IMR-90 (cell line): ENCODE measurements at regions not wholly inside any gene's neighbourhood (a gene's known extent, or its start where the extent isn't known, plus 50 kb on each side); places are given as distances from the start of the nearest gene placed in this dataset.

Experiments used
- ATAC-seq: fragments of 200-7000 bp; cut with Tn5 transposase; 2 replicates; pipeline ENCODE4 v1.9.1; 2020; ENCODE audit warnings: low read depth, mild to moderate bottlenecking, moderate library complexity
- BruUV-seq: library from RNA; stranded (reverse); fragments of 400-500 nt; replicated peaks from 2 replicates; lab custom pipeline; 2021; lab: Mats Ljungman, UMichigan
- CTCF ChIA-PET: fragments of 300-600 bp; formaldehyde crosslinking; extraction: SDS; loops from one replicate; lab custom pipeline; 2021; ENCODE audit warnings: antibody characterized with exemption; lab: Yijun Ruan, JAX
- POLR2A ChIA-PET: fragments of 300-600 bp; sonication (Branson Sonifier 250); formaldehyde crosslinking; loops from one replicate; lab custom pipeline; 2022; ENCODE audit warnings: antibody characterized with exemption; ENCODE audit not compliant: unreplicated experiment; lab: Charles Lee
- DNase-seq: peaks from one replicate; pipeline ENCODE4 v3.0.0; 2013
- H2AFZ ChIP-seq: replicated peaks from 2 replicates; pipeline ENCODE3; 2013; ENCODE audit warnings: low read length, mild to moderate bottlenecking; ENCODE audit not compliant: poor library complexity
- H2AK5ac ChIP-seq: 2 replicates; pipeline ENCODE4 v1.6.1; 2013; ENCODE audit warnings: low read depth, low read length, inconsistent platforms
- H2AK9ac ChIP-seq: replicated peaks from 2 replicates; pipeline ENCODE3; 2013; ENCODE audit warnings: mild to moderate bottlenecking, low read depth, low read length, moderate library complexity; ENCODE audit not compliant: poor library complexity
- H2BK120ac ChIP-seq: 2 replicates; pipeline ENCODE4 v1.6.1; 2013; ENCODE audit warnings: low read depth, low read length, inconsistent platforms
- H2BK15ac ChIP-seq: 3 replicates; pipeline ENCODE4 v1.6.1; 2013; ENCODE audit warnings: low read depth, low read length, inconsistent platforms
- H2BK20ac ChIP-seq: 2 replicates; pipeline ENCODE4 v1.6.1; 2013; ENCODE audit warnings: low read depth, mild to moderate bottlenecking, inconsistent platforms, low read length, moderate library complexity
- H2BK5ac ChIP-seq: 2 replicates; pipeline ENCODE4 v1.6.1; 2013; ENCODE audit warnings: mild to moderate bottlenecking, low read depth, low read length, inconsistent platforms; ENCODE audit not compliant: poor library complexity, severe bottlenecking
- H3K14ac ChIP-seq: replicated peaks from 2 replicates; pipeline ENCODE4 v1.6.1; 2013; ENCODE audit warnings: low read depth, low read length, inconsistent platforms
- H3K18ac ChIP-seq: 2 replicates; pipeline ENCODE4 v1.6.1; 2013; ENCODE audit warnings: low read depth, low read length, control low read depth
- H3K23ac ChIP-seq: 2 replicates; pipeline ENCODE4 v1.6.1; 2013; ENCODE audit warnings: low read depth, low read length, inconsistent platforms
- H3K27ac ChIP-seq: 2 replicates; pipeline ENCODE4 v1.5.1; 2013; ENCODE audit warnings: mild to moderate bottlenecking, control low read depth, low read length; ENCODE audit not compliant: insufficient read depth
- H3K27me3 ChIP-seq: 2 replicates; pipeline ENCODE4 v1.6.1; 2013; ENCODE audit warnings: low read length; ENCODE audit not compliant: control insufficient read depth, insufficient read depth
- H3K36me3 ChIP-seq: 2 replicates; pipeline ENCODE4 v1.6.1; 2013; ENCODE audit warnings: low read length, mixed read lengths; ENCODE audit not compliant: control insufficient read depth, insufficient read depth
- H3K4ac ChIP-seq: 2 replicates; pipeline ENCODE4 v1.6.1; 2013; ENCODE audit warnings: low read depth, low read length, inconsistent platforms
- H3K4me1 ChIP-seq: 2 replicates; pipeline ENCODE4 v1.6.1; 2013; ENCODE audit warnings: low read length, mixed read lengths; ENCODE audit not compliant: control insufficient read depth, insufficient read depth
- H3K4me2 ChIP-seq: 2 replicates; pipeline ENCODE4 v1.6.1; 2013; ENCODE audit warnings: low read depth, mild to moderate bottlenecking, control low read depth, low read length, moderate library complexity
- H3K4me3 ChIP-seq: 2 replicates; pipeline ENCODE4 v1.5.1; 2013; ENCODE audit warnings: low read depth, mild to moderate bottlenecking, control low read depth, low read length, moderate library complexity; ENCODE audit not compliant: insufficient read depth
- H3K56ac ChIP-seq: 2 replicates; pipeline ENCODE4 v1.6.1; 2013; ENCODE audit warnings: low read length, inconsistent platforms; ENCODE audit not compliant: insufficient read depth; ENCODE audit errors: extremely low read depth
- H3K79me1 ChIP-seq, 2 experiments: 2 replicates each; pipeline ENCODE4 v1.6.1; 2013; ENCODE audit warnings: low read length in 2 of 2, inconsistent platforms in 1 of 2, low read depth in 1 of 2
- H3K9ac ChIP-seq: 2 replicates; pipeline ENCODE4 v1.6.1; 2013; ENCODE audit warnings: low read depth, low read length, control low read depth
- H3K9me1 ChIP-seq: 2 replicates; pipeline ENCODE4 v1.6.1; 2013; ENCODE audit warnings: low read length, inconsistent platforms; ENCODE audit not compliant: insufficient read depth
- H3K9me3 ChIP-seq: 2 replicates; pipeline ENCODE4 v1.6.1; 2013; ENCODE audit warnings: low read length; ENCODE audit not compliant: control insufficient read depth, insufficient read depth
- H4K20me1 ChIP-seq: 2 replicates; pipeline ENCODE4 v1.6.1; 2013; ENCODE audit warnings: low read length, inconsistent platforms; ENCODE audit not compliant: insufficient read depth
- H4K5ac ChIP-seq: 2 replicates; pipeline ENCODE4 v1.6.1; 2013; ENCODE audit warnings: mild to moderate bottlenecking, low read depth, low read length, control low read depth
- H4K8ac ChIP-seq, 2 experiments: 2 replicates each; pipeline ENCODE4 v1.6.1; 2013; ENCODE audit warnings: low read depth in 2 of 2, low read length in 2 of 2, control low read depth in 1 of 2, inconsistent platforms in 1 of 2
- H4K91ac ChIP-seq: 2 replicates; pipeline ENCODE4 v1.6.1; 2013; ENCODE audit warnings: low read depth, low read length, inconsistent platforms; ENCODE audit not compliant: insufficient read depth
- CHD1 ChIP-seq: IDR thresholded peaks from 2 replicates; pipeline ENCODE4 v1.6.1; 2012; ENCODE audit warnings: low read depth, low read length, improper control_type of control experiment
- MXI1 ChIP-seq: IDR thresholded peaks from 2 replicates; pipeline ENCODE4 v1.6.1; 2012; ENCODE audit warnings: low read depth, mild to moderate bottlenecking, low read length, moderate library complexity, borderline replicate concordance
- RFX5 ChIP-seq: IDR thresholded peaks from 2 replicates; pipeline ENCODE4 v1.8.0; 2012; ENCODE audit warnings: low read depth, mild to moderate bottlenecking, low read length, moderate library complexity
- SMC3 ChIP-seq: fragments of 150-350 bp; IDR thresholded peaks from 2 replicates; pipeline ENCODE4 v1.6.1; 2016; ENCODE audit warnings: low read depth, mild to moderate bottlenecking, antibody characterized with exemption, low read length, moderate library complexity
- WGBS, 2 experiments: methylation state at CpG; one replicate each; pipeline versions ENCODE4 v1.1.5 to v1.1.7; 2013; ENCODE audit warnings: missing lambda C conversion rate in 2 of 2; ENCODE audit not compliant: insufficient read length in 1 of 2; ENCODE audit errors: extremely low coverage in 2 of 2; 5-methylcytosine and 5-hydroxymethylcytosine counted together
- dilution Hi-C: fragments of 300-500 bp; cut with HindIII; formaldehyde crosslinking; loops from one replicate; pipeline ENCODE4 v1.14.3; 2018; ENCODE audit warnings: low sequenced_read_pairs; ENCODE audit not compliant: unreplicated experiment
- in situ Hi-C: fragments of 300-500 bp; cut with MboI; formaldehyde crosslinking; loops from 3 replicates; pipeline ENCODE4 v1.14.3; 2019; ENCODE audit warnings: low sequenced_read_pairs, inconsistent platforms, mixed read lengths
- intact Hi-C: fragments of 100-400 bp; cut with micrococcal nuclease; formaldehyde crosslinking; loops from 2 replicates; pipeline ENCODE4 v1.10.0; 2022
- TF ChIP-seq, protein P1 (sequence below): fragments of 150-350 bp; IDR thresholded peaks from 2 replicates; pipeline ENCODE4 v1.6.1; 2017; ENCODE audit warnings: mild to moderate bottlenecking, antibody characterized with exemption, low read length, low read depth
- TF ChIP-seq, protein P2 (sequence below): fragments of 150-350 bp; IDR thresholded peaks from 2 replicates; pipeline ENCODE4 v1.6.1; 2016; ENCODE audit warnings: low read depth, mild to moderate bottlenecking, low read length, moderate library complexity, borderline replicate concordance

DNA sequence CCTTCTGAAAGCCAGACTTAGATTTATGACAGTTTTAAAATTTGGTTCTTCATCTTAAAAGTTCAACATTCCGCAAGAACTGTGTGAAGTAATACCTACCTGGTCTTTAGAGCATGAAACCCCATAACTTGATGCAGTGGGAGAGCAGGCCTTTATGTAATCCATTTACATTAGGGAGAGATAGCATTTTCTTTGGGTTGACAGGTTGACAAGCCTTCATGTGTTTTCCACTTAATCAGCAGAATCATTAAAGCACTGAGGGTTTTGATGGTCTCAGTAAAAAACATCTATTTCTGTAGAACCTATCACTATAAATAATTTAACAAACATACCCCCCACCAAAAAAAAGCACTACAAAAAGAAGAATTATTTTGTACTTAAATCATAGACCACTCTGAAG, 121.6 kb upstream of the KIF2A start:
- ATAC-seq: no peak
- no peaks in the 10 kb centered on the region for H3K36me3 ChIP-seq
- POLR2A ChIA-PET: no interaction called here
- no peak overlapping the region for H4K5ac ChIP-seq
- no peak overlapping the region for H3K4me3 ChIP-seq
- H3K23ac ChIP-seq: no peak overlapping the region
- dilution Hi-C loops: no loop called here
- H3K18ac ChIP-seq: no peak overlapping the region
- H4K8ac ChIP-seq: no peak overlapping the region
- no peak overlapping the region for H2BK5ac ChIP-seq
- no peak for DNase-seq
- no peaks in the 10 kb centered on the region for H4K20me1 ChIP-seq
- no peaks in the 10 kb centered on the region for H3K9me3 ChIP-seq
- H4K91ac ChIP-seq: no peak overlapping the region
- CTCF ChIA-PET: no interaction called here
- no peak overlapping the region for H3K4me2 ChIP-seq
- H3K9me1 ChIP-seq: no peaks in the 10 kb centered on the region
- intact Hi-C loops: no loop called here
- BruUV-seq: no TSS peak
- no peak overlapping the region for H3K9ac ChIP-seq
- no peaks in the 10 kb centered on the region for H3K27me3 ChIP-seq
- H3K56ac ChIP-seq: no peak overlapping the region
- in situ Hi-C loops: no loop called here
- no peak overlapping the region for H2AFZ ChIP-seq
- no peak overlapping the region for H3K4ac ChIP-seq
- no peak overlapping the region for H2BK15ac ChIP-seq
- no peak overlapping the region for H2BK20ac ChIP-seq
- TF ChIP-seq SMC3 (no peak), MXI1 (no peak), CHD1 (no peak), RFX5 (no peak)
- TF ChIP-seq, protein P1, sequence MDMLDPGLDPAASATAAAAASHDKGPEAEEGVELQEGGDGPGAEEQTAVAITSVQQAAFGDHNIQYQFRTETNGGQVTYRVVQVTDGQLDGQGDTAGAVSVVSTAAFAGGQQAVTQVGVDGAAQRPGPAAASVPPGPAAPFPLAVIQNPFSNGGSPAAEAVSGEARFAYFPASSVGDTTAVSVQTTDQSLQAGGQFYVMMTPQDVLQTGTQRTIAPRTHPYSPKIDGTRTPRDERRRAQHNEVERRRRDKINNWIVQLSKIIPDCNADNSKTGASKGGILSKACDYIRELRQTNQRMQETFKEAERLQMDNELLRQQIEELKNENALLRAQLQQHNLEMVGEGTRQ: no peak
- TF ChIP-seq, protein P2, sequence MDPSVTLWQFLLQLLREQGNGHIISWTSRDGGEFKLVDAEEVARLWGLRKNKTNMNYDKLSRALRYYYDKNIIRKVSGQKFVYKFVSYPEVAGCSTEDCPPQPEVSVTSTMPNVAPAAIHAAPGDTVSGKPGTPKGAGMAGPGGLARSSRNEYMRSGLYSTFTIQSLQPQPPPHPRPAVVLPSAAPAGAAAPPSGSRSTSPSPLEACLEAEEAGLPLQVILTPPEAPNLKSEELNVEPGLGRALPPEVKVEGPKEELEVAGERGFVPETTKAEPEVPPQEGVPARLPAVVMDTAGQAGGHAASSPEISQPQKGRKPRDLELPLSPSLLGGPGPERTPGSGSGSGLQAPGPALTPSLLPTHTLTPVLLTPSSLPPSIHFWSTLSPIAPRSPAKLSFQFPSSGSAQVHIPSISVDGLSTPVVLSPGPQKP: no peak
- WGBS, 2 experiments: no CpG with 5 or more reads among the region's 1 CpG
- H2BK120ac ChIP-seq: no peak overlapping the region
- H2AK5ac ChIP-seq: no peak overlapping the region
- H2AK9ac ChIP-seq: no peak overlapping the region
- H3K27ac ChIP-seq: no peak overlapping the region
- no peaks in the 10 kb centered on the region for H3K79me1 ChIP-seq
- no peak overlapping the region for H3K14ac ChIP-seq
- no peaks in the 10 kb centered on the region for H3K4me1 ChIP-seq
